Ishikawa (cell line): ENCODE measurements at regions not wholly inside any gene's neighbourhood (a gene's known extent, or its start where the extent isn't known, plus 50 kb on each side); places are given as distances from the start of the nearest gene placed in this dataset.

Source experiments
- CEBPB ChIP-seq: IDR thresholded peaks from 2 replicates; pipeline ENCODE4 v1.6.1; 2012
- CREB1 ChIP-seq: IDR thresholded peaks from 2 replicates; pipeline ENCODE4 v1.6.1; 2012; ENCODE audit warnings: low read depth
- EGR1 ChIP-seq: IDR thresholded peaks from 2 replicates; pipeline ENCODE4 v1.6.1; 2012
- EP300 ChIP-seq: IDR thresholded peaks from 2 replicates; pipeline ENCODE4 v1.6.1; 2012; ENCODE audit warnings: borderline replicate concordance
- FOXM1 ChIP-seq: IDR thresholded peaks from 2 replicates; pipeline ENCODE4 v1.6.1; 2012; ENCODE audit warnings: low read depth, borderline replicate concordance
- NFIC ChIP-seq: IDR thresholded peaks from 2 replicates; pipeline ENCODE4 v1.6.1; 2012
- RAD21 ChIP-seq: IDR thresholded peaks from 2 replicates; pipeline ENCODE4 v1.6.1; 2012; ENCODE audit warnings: low read depth
- TAF1 ChIP-seq: IDR thresholded peaks from 2 replicates; pipeline ENCODE4 v1.6.1; 2012; ENCODE audit warnings: low read depth, mild to moderate bottlenecking
- TCF12 ChIP-seq: IDR thresholded peaks from 2 replicates; pipeline ENCODE4 v1.6.1; 2012; ENCODE audit warnings: low read depth
- TEAD4 ChIP-seq: IDR thresholded peaks from 2 replicates; pipeline ENCODE4 v1.6.1; 2012
- YY1 ChIP-seq: IDR thresholded peaks from 2 replicates; pipeline ENCODE4 v1.6.1; 2012; ENCODE audit warnings: low read depth
- ZBTB7A ChIP-seq: IDR thresholded peaks from 2 replicates; pipeline ENCODE4 v1.6.1; 2012; ENCODE audit warnings: low read depth
- TF ChIP-seq, protein P1 (sequence below): IDR thresholded peaks from 2 replicates; pipeline ENCODE4 v1.6.1; 2012; ENCODE audit warnings: low read depth, mild to moderate bottlenecking
- TF ChIP-seq, protein P2 (sequence below): IDR thresholded peaks from 2 replicates; pipeline ENCODE4 v1.6.1; 2012
- TF ChIP-seq, protein P3 (sequence below): IDR thresholded peaks from 2 replicates; pipeline ENCODE4 v1.6.1; 2012

DNA sequence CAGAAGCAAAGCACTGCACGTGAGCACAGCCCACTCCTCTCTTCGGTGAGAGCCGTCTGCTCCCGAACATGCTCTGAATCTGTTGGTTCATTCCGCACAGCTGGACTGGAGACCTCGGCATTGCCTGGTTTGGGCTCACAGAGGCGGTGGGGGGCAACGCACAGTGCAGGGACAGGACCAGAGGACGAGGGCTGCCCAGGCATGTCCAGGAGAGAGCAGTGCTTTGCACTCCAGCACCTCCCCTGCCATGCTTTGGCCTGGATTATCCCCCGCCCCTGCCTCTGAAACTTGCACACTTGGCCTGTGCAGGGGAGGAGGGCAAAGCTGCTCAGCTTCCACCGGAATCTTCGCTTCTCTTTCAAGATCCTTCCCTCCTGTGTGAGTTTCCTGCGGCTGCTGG is 536.5 kb downstream of the BRD1 start:
- TF ChIP-seq CREB1 (no peak), EGR1 (no peak), RAD21 (no peak), NFIC (no peak), EP300 (no peak), TAF1 (no peak), ZBTB7A (no peak), CEBPB (no peak), TEAD4 (no peak), YY1 (no peak), FOXM1 (no peak)
- TF ChIP-seq, protein P1, sequence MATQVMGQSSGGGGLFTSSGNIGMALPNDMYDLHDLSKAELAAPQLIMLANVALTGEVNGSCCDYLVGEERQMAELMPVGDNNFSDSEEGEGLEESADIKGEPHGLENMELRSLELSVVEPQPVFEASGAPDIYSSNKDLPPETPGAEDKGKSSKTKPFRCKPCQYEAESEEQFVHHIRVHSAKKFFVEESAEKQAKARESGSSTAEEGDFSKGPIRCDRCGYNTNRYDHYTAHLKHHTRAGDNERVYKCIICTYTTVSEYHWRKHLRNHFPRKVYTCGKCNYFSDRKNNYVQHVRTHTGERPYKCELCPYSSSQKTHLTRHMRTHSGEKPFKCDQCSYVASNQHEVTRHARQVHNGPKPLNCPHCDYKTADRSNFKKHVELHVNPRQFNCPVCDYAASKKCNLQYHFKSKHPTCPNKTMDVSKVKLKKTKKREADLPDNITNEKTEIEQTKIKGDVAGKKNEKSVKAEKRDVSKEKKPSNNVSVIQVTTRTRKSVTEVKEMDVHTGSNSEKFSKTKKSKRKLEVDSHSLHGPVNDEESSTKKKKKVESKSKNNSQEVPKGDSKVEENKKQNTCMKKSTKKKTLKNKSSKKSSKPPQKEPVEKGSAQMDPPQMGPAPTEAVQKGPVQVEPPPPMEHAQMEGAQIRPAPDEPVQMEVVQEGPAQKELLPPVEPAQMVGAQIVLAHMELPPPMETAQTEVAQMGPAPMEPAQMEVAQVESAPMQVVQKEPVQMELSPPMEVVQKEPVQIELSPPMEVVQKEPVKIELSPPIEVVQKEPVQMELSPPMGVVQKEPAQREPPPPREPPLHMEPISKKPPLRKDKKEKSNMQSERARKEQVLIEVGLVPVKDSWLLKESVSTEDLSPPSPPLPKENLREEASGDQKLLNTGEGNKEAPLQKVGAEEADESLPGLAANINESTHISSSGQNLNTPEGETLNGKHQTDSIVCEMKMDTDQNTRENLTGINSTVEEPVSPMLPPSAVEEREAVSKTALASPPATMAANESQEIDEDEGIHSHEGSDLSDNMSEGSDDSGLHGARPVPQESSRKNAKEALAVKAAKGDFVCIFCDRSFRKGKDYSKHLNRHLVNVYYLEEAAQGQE: no peak
- TF ChIP-seq, protein P2, sequence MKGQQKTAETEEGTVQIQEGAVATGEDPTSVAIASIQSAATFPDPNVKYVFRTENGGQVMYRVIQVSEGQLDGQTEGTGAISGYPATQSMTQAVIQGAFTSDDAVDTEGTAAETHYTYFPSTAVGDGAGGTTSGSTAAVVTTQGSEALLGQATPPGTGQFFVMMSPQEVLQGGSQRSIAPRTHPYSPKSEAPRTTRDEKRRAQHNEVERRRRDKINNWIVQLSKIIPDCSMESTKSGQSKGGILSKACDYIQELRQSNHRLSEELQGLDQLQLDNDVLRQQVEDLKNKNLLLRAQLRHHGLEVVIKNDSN: no peak
- TF ChIP-seq, protein P3, sequence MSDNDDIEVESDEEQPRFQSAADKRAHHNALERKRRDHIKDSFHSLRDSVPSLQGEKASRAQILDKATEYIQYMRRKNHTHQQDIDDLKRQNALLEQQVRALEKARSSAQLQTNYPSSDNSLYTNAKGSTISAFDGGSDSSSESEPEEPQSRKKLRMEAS: no peak

DNA sequence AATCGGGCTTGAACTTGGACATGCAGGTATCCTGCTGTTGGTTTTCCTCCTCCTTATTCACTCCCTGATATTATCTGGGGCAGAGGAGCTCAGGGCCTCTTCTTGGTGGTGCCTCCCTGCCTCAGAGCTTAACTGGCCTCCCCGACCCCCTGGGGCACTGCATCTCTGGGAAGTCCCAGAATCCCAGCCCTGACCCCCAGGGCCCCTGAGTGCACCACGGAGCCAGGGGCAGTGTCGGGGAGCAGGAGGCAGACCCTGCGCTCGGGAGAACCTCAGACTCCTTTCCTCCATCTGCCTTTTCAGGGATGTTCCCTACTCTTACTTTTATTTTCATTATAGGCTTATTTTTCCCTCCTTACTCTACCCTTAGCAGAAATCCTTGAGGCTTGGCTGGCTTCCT is 537.0 kb downstream of the BRD1 start:
- TF ChIP-seq RAD21: no peak
- TF ChIP-seq YY1: no peak
- TF ChIP-seq CREB1: no peak
- TF ChIP-seq EP300: no peak
- TF ChIP-seq, protein P1: no peak
- no peak for TF ChIP-seq ZBTB7A
- no peak for TF ChIP-seq NFIC
- TF ChIP-seq, protein P2: no peak
- TF ChIP-seq FOXM1: no peak
- TF ChIP-seq, protein P3: no peak
- no peak for TF ChIP-seq TCF12
- TF ChIP-seq CEBPB: no peak
- TF ChIP-seq TAF1: no peak
- no peak for TF ChIP-seq EGR1
- no peak for TF ChIP-seq TEAD4

DNA sequence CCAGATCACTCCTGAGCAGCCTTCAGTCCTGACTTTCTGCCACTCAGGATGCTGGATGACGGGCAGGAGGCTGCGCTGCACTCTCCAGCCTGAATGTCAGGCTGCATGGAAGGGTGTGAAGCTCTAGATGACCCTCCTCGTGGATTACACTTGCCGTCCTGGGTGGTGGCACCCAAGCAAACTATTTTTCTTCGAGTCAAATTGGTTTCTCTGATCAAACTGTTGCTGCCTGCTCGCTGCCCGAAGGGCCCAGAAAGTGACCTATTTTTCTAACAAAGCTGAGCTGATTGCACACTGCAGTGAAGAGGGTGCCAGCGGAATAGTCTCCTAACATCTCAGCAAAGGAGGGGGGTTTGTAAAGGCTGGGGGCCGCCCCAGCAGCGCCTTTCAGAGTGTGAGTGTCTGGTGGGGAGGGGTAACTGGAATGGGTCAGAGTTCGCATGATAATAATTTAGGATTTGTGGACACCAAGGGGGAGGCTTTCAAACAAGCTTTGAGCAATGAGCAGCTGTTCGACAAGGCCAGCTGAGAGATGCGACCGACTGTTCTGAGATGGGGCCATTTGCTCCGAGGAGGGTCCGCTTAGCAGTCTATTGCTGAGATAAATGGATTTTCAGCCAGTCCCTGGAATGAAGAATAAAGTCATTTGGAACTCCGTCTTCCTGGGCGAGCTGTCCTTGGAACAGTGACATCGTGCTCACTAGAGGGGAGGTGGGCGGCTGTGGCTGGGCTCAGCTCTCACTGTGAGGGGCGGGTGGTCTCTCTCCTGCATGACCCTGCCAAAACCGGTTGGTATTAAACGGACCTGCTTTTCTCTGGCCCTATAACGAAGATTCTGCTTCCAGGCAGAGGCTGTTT is 537.6 kb downstream of the BRD1 start:
- no peak for TF ChIP-seq TEAD4
- TF ChIP-seq CEBPB: no peak
- TF ChIP-seq EGR1: no peak
- TF ChIP-seq ZBTB7A: no peak
- TF ChIP-seq TCF12: no peak
- TF ChIP-seq TAF1: no peak
- no peak for TF ChIP-seq RAD21
- TF ChIP-seq EP300: no peak
- TF ChIP-seq, protein P3: no peak

DNA sequence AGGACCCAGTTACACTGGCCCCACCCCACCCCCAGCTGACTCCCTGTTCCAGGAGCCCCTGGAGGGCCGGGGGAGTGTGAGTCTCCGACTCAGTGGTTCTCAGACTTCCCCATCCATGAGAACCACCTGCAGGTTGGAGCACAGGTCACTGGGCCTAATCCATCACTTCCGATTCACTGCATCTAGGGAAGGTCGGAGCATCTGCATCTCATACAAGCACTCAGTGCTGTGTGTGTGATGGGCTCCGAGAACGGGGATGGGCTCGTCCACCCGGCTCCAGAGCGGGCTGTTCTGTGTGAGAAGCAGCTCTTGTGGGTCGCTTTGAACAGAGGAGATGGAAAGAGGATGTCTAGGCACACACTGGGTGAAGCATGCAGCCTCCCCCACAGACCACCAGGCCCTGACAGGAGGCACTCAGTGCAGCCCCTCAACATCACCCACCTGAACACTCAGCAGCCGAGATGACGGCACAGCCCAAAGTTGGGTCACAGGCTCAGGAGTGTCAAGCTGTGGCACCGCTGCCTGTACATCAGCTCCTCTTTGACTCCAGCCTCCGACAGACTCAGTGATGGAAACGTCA is 541.4 kb downstream of the BRD1 start:
- TF ChIP-seq, protein P3: no peak
- TF ChIP-seq YY1 (no peak), NFIC (no peak), ZBTB7A (no peak), TCF12 (no peak), RAD21 (no peak), CREB1 (no peak), FOXM1 (no peak), TEAD4 (no peak), EGR1 (no peak), EP300 (no peak)
- TF ChIP-seq, protein P2: no peak
